Heart right ventricle (tissue), 16 donors: ENCODE measurements at regions not wholly inside any gene's neighbourhood (a gene's known extent, or its start where the extent isn't known, plus 50 kb on each side); places are given as distances from the start of the nearest gene placed in this dataset.

ENCODE experiments used
- ATAC-seq, 8 donors: fragments of 200-7000 bp; cut with Tn5 transposase; one replicate each; pipeline ENCODE4 v1.9.1; 2020; ENCODE audit warnings: mild to moderate bottlenecking in 8 of 8, moderate library complexity in 8 of 8, moderate number of reproducible peaks in 1 of 8
- DNase-seq, 2 donors: peaks; one replicate each; pipeline ENCODE4 v3.0.0-alpha.2; 2020
- H3K27ac ChIP-seq, 10 donors: fragments of 200-600 bp; sonication (generic) in 2 of 10; one replicate each; pipeline versions ENCODE4 v1.5.0 to v1.8.0; 2020 to 2022; ENCODE audit warnings: mild to moderate bottlenecking in 3 of 10
- H3K27me3 ChIP-seq, 7 donors: fragments of 200-600 bp; one replicate each; pipeline ENCODE4 v1.8.0; 2021 to 2022; ENCODE audit warnings: mild to moderate bottlenecking in 2 of 7
- H3K36me3 ChIP-seq, 9 donors: fragments of 200-600 bp; sonication (generic) in 1 of 9; one replicate each; pipeline versions ENCODE4 v1.5.0 to v1.8.0; 2020 to 2022; ENCODE audit warnings: mild to moderate bottlenecking in 2 of 9
- H3K4me1 ChIP-seq, 9 donors: fragments of 200-600 bp; sonication (generic) in 1 of 9; one replicate each; pipeline versions ENCODE4 v1.5.0 to v1.8.0; 2020 to 2022; ENCODE audit warnings: mild to moderate bottlenecking in 4 of 9
- H3K4me3 ChIP-seq, 10 donors: fragments of 200-600 bp; sonication (generic) in 2 of 10; one replicate each; pipeline versions ENCODE4 v1.5.0 to v1.8.0; 2020 to 2022; ENCODE audit warnings: mild to moderate bottlenecking in 7 of 10, moderate library complexity in 2 of 10
- H3K9me3 ChIP-seq, 11 donors: fragments of 200-600 bp in 10 of 11; sonication (generic) in 2 of 11; one replicate each; pipeline versions ENCODE4 v1.5.0 to v1.8.0; 2013 to 2022; ENCODE audit warnings: mild to moderate bottlenecking in 2 of 11, control low read depth in 1 of 11, moderate library complexity in 1 of 11
- CTCF ChIP-seq, 9 donors: fragments of 200-600 bp; sonication (generic) in 2 of 9; IDR thresholded peaks; one replicate each; pipeline versions ENCODE4 v1.5.0 to v1.8.0; 2021 to 2022; ENCODE audit warnings: antibody characterized with exemption in 9 of 9, mild to moderate bottlenecking in 5 of 9, moderate library complexity in 1 of 9
- WGBS, 2 donors: extraction: QIAGEN DNeasy Blood & Tissue Kit; methylation state at CpG; one replicate each; pipeline ENCODE4 v1.1.7; 2013; ENCODE audit warnings: inconsistent platforms in 1 of 2; 5-methylcytosine and 5-hydroxymethylcytosine counted together
- intact Hi-C, 10 donors: fragments of 100-400 bp; cut with DNase I; formaldehyde crosslinking; loops; one replicate each; pipeline versions ENCODE4 v1.11.1 to v1.14.2; 2022
- donor health status: Arrhythmogenic right ventricular cardiomyopathy.
- donor health status: ischemic (EF 13 %, LVEDD 7.1; RV severe dilation, severe dysfunction).
- donor health status: healthy with polysubstance abuse.
- donor health status: DM: no; HTN: yes; CAD: no.
- donor health status: DM: no; HTN: no; CAD: no.
- donor health status: ischemic (EF 25% LVEDD 6.9; RV normal size, moderate dysfunction).
- donor health status: ischemic (EF 25% LVEDD 5.7; RV mildly dilated, moderate dysfunction).
- donor health status: healthy.
- donor health status: DM: yes; HTN: yes; CAD: no.
- donor health status: Ischemic cardiomyopathy.
- donor health status: ischemic (EF 35%, LVEDD 5.7; RV mildly dilated, moderate dysfunction).
- donor health status: nonischemic (EF 11% LVEDD 7.7; RV severe dilation, severe dysfunction).
- donor health status: DM: yes; HTN: yes; CAD: no.
- donor health status: PGD.
- donor health status: ischemic (EF 29% LVEDD 5.4; RV normal size, mild dysfunction).
- donor health status: nonischemic (EF 23%, LVEDD 6.1; RV moderate dilation, normal function).

GRCh38 chr10:29022513-29022912 is 266.4 kb upstream of the LYZL1 start:
- no peak overlapping the region for H3K4me3 ChIP-seq
- intact Hi-C loops: no loop called here
- H3K36me3 ChIP-seq: no peaks in the 10 kb centered on the region
- H3K27me3 ChIP-seq: no peaks in the 10 kb centered on the region
- TF ChIP-seq CTCF (IDR thresholded peaks at IDR 0.05): no peak
- H3K9me3 ChIP-seq: peaks cover 0 to 3% (median 0%) of the 10 kb centered on the region in 11 donors
- ATAC-seq (no peak), DNase-seq (no peak)
- H3K4me1 ChIP-seq: no peaks in the 10 kb centered on the region
- no peak overlapping the region for H3K27ac ChIP-seq
- 85% methylated on average over 9 of the region's 9 CpGs for WGBS, 2 donors

- H3K4me3 ChIP-seq: no peak overlapping the region
- WGBS, 2 donors: 81 to 83% methylated on average over 5 of the region's 5 CpGs
- H3K9me3 ChIP-seq: no peaks in the 10 kb centered on the region
- no peaks in the 10 kb centered on the region for H3K36me3 ChIP-seq
- no peak overlapping the region for H3K27ac ChIP-seq
- H3K4me1 ChIP-seq: no peaks in the 10 kb centered on the region
- ATAC-seq (no peak), DNase-seq (no peak)
- peaks cover 0 to 5% (median 0%) of the 10 kb centered on the region in 7 donors for H3K27me3 ChIP-seq
- intact Hi-C loops: no loop called here
- TF ChIP-seq CTCF (IDR thresholded peaks at IDR 0.05): no peak
Measured at GRCh38 chr10:29023678-29024077, 265.2 kb upstream of the LYZL1 start.

GRCh38 chr10:29026065-29026797 is 262.6 kb upstream of the LYZL1 start:
- intact Hi-C loops: no loop called here
- Histone ChIP-seq H3K36me3 (no peaks in the 10 kb centered on the region), H3K9me3 (no peaks in the 10 kb centered on the region), H3K27ac (no peak overlapping the region), H3K4me1 (no peaks in the 10 kb centered on the region), H3K27me3 (peaks cover 0 to 5% (median 0%) of the 10 kb centered on the region in 7 donors), H3K4me3 (no peak overlapping the region)
- no peak for TF ChIP-seq CTCF (IDR thresholded peaks at IDR 0.05)
- DNase-seq (no peak), ATAC-seq (no peak)
- WGBS, 2 donors: 87 to 90% methylated on average over 10 of the region's 10 CpGs

- WGBS, 2 donors: 60% methylated on average over 5 of the region's 5 CpGs
- Histone ChIP-seq H3K9me3 (no peaks in the 10 kb centered on the region), H3K36me3 (no peaks in the 10 kb centered on the region), H3K4me3 (no peak overlapping the region), H3K4me1 (no peaks in the 10 kb centered on the region), H3K27me3 (peaks cover 0 to 5% (median 0%) of the 10 kb centered on the region in 7 donors), H3K27ac (no peak overlapping the region)
- DNase-seq (no peak), ATAC-seq (no peak)
- intact Hi-C loops: no loop called here
- TF ChIP-seq CTCF (IDR thresholded peaks at IDR 0.05): no peak
Measured at GRCh38 chr10:29026802-29027580, 261.9 kb upstream of the LYZL1 start.
